AG10803 (cell line): ENCODE measurements at regions not wholly inside any gene's neighbourhood (a gene's known extent, or its start where the extent isn't known, plus 50 kb on each side); places are given as distances from the start of the nearest gene placed in this dataset.

Source experiments
- DNase-seq: peaks from one replicate; pipeline ENCODE4 v3.0.0; 2010; ENCODE audit warnings: low read depth
- H3K4me3 ChIP-seq: 2 replicates; pipeline ENCODE4 v1.5.1; 2011; ENCODE audit warnings: mild to moderate bottlenecking, low read length, control low read depth
- TF ChIP-seq, protein P1 (sequence below): conservative IDR thresholded peaks from 2 replicates; pipeline ENCODE4 v1.5.1; 2011; ENCODE audit warnings: mild to moderate bottlenecking, low read length, control low read depth, inconsistent platforms

DNA sequence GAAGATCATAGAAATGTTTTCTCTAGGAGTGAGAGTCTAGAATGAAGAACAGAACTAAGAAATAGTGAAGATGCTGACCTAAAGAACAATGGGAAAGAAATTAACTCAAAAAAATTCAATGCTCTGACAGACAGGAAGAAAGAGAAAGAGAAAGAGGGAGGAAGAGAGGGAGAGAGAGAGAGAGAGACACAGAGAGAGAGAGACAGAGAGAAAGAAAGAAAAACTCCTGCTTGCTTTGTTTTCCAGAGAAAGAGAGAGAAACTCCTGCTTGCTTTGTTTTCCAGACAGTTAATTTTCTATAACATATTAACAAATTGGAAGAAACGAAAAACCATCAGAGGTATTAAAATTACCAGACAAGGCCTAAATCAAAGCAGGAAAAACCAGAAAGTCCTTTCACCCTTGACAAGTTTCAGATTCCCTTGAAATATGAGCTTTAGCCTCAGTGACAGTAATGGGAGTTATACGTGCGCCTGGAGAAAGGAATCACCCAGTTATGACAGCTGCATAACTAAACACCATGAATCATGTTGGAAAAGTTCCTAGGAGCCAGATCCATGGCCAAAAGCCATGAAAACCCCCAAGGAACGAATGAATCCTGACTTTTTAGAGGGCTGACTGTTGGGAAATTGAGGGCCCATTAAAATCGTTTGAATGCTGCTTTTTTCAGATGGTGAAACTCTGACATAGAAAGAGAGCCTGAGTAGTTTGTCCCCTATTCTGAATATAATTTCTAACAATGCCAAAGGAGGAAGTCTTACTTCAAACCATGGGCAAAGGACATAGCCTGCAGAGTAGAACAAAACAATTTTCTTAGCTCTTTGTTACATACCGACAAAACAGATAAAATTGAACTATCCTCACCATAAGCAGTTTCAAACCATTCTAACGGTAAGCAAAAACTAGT lies 228.6 kb upstream of the CHST9 start:
- TF ChIP-seq, protein P1, sequence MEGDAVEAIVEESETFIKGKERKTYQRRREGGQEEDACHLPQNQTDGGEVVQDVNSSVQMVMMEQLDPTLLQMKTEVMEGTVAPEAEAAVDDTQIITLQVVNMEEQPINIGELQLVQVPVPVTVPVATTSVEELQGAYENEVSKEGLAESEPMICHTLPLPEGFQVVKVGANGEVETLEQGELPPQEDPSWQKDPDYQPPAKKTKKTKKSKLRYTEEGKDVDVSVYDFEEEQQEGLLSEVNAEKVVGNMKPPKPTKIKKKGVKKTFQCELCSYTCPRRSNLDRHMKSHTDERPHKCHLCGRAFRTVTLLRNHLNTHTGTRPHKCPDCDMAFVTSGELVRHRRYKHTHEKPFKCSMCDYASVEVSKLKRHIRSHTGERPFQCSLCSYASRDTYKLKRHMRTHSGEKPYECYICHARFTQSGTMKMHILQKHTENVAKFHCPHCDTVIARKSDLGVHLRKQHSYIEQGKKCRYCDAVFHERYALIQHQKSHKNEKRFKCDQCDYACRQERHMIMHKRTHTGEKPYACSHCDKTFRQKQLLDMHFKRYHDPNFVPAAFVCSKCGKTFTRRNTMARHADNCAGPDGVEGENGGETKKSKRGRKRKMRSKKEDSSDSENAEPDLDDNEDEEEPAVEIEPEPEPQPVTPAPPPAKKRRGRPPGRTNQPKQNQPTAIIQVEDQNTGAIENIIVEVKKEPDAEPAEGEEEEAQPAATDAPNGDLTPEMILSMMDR: no peak
- DNase-seq: peak; percentile 31

DNA sequence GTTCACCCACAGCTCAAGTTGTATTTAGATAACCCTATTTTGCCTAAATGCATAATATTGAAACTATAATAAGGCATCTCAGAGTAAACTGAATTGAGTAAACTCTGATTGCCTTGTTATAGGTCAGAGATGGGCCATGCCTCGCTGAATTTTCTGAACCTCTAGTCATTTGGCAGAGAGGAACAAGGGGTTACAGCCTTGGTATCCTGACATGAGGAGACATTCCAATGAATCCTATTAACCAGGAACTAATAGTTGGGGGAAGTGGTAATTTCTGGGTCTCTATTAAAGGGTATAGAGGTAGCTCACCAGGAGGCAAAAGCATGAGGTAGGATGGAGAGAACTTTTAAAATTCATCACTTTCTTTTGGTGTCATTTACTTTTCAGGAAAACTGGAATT lies 227.4 kb upstream of the CHST9 start:
- TF ChIP-seq, protein P1: no peak
- DNase-seq: no peak
- no peak overlapping the region for H3K4me3 ChIP-seq

More for the DNA sequence above, 228.6 kb upstream of the CHST9 start:
- no peak overlapping the region for H3K4me3 ChIP-seq

DNA sequence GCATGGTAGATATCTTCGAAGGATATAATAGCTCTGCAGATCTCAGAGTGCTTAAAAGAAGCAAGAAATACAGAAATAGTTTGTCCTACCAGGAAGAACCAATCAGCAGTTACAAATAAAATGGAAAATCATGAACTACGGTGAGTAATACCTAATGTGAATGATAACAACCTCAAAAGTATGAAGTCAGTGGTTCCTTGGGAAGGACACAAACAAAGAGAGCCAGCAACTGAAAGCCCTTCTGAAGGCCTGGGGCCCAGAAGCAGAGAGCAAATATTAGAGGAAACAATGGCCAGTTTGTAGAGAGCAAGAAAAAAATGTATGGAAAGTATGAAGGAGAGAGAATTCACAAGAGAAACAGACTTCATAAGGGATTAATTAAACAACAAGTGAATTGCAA lies 226.8 kb upstream of the CHST9 start:
- no peak for DNase-seq
- TF ChIP-seq, protein P1: no peak
- no peak overlapping the region for H3K4me3 ChIP-seq

DNA sequence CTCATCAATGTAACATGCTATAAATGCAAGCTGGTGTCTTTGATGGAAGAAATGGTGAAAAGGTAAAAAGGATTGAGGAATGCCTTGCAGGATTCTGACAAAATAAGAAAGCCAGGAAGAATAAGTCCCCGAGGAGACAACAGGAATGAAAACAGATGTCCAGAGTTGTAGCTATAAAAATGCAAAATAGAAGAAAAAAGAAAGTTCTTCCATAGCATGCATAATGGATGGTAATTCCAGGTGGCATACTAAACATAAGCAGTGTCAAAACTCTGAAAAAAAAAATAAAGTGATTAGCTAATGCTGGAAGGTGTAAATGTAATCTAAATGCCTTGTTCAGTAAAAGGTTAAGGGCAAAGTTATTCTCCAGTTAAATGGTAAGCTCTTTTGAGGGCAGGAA lies 225.9 kb upstream of the CHST9 start:
- no peak overlapping the region for H3K4me3 ChIP-seq
- TF ChIP-seq, protein P1: no peak
- no peak for DNase-seq

DNA sequence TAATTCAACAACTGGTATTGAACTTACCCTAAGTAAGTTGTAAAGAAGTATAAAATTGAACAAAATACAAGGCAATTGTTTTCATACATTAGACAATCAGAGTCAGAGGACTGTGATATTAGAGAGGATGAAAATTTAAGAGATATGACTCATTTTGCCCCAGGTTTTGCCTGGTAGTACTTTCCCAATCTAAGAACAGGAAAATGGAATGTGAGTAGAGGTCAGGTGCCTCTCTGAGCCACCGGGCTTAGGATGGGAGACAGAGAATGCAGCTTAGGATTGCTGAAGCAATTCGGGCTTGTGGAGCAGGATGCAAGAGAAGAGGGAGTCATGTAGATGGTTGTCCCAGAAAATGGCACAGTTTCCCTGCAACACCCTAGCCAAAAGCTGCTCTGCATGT lies 219.7 kb upstream of the CHST9 start:
- TF ChIP-seq, protein P1: no peak
- DNase-seq: no peak
- no peak overlapping the region for H3K4me3 ChIP-seq

DNA sequence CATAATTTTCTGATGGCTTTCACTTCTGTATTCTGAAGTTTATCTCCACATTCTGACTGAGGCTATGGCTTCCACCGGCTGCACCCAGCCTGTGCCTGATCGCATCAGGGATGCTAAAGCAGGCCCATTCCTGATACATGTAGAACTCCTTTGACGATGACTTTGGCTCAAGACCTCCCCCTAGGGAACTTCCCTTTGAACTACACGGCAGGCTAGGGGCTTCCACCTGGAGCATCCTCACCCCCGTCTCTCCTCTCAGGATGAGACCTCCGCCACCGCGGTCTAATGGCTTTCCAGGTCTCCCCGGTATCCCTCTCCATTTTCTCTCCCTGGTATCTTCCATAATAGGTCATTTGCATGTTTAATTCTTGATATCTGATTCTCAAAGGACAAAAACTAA lies 214.9 kb upstream of the CHST9 start:
- no peak for DNase-seq
- TF ChIP-seq, protein P1: no peak
- H3K4me3 ChIP-seq: no peak overlapping the region

DNA sequence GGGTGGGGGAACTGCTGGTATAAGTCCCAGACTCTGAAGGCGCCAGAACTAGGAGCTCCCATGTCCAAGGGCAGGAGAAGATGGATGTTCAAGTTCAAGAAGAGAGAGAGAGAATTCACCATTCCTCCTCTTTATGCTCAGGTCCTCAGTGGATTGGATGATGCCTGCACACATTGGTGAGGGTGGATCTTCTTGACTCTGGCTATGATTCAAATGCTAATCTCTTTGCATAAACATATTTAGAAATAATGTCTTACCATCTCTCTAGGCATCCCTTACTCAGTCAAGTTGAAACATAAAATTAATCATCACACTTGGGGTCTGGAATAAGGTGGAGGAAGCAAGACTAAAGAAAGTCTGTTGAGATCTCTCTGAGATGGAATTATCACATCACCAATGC lies 210.6 kb upstream of the CHST9 start:
- TF ChIP-seq, protein P1: no peak
- no peak overlapping the region for H3K4me3 ChIP-seq
- no peak for DNase-seq
